Kidney epithelial cell (primary cell): ENCODE measurements at regions not wholly inside any gene's neighbourhood (a gene's known extent, or its start where the extent isn't known, plus 50 kb on each side); places are given as distances from the start of the nearest gene placed in this dataset.

Experiments
- DNase-seq: peaks from one replicate; pipeline ENCODE4 v3.0.0-alpha.2; 2010; ENCODE audit warnings: low read depth
- H3K27me3 ChIP-seq: 2 replicates; pipeline ENCODE4 v1.6.0; 2011; ENCODE audit warnings: low read length; ENCODE audit not compliant: control insufficient read depth, insufficient read depth
- H3K36me3 ChIP-seq: 2 replicates; pipeline ENCODE4 v1.5.1; 2011; ENCODE audit warnings: low read length; ENCODE audit not compliant: control insufficient read depth, insufficient read depth
- H3K4me3 ChIP-seq: 2 replicates; pipeline ENCODE4 v1.5.1; 2011; ENCODE audit warnings: low read depth, mild to moderate bottlenecking, control low read depth, low read length
- CTCF ChIP-seq: IDR thresholded peaks from 2 replicates; pipeline ENCODE4 v1.5.1; 2011; ENCODE audit warnings: mild to moderate bottlenecking, moderate library complexity, low read length, control low read depth, inconsistent platforms; ENCODE audit not compliant: insufficient read depth, poor library complexity, severe bottlenecking

GRCh38 chr12:25743679-25744215 is 190.7 kb upstream of the LMNTD1 start:
- TF ChIP-seq CTCF: no peak

GRCh38 chr12:25744313-25744712 is 191.2 kb upstream of the LMNTD1 start:
- no peak for TF ChIP-seq CTCF
- no peaks in the 10 kb centered on the region for H3K36me3 ChIP-seq
- no peak for DNase-seq
- H3K4me3 ChIP-seq: no peak overlapping the region
- no peaks in the 10 kb centered on the region for H3K27me3 ChIP-seq

More at GRCh38 chr12:25743679-25744215, 190.7 kb upstream of the LMNTD1 start:
- H3K27me3 ChIP-seq: no peaks in the 10 kb centered on the region
- no peaks in the 10 kb centered on the region for H3K36me3 ChIP-seq
- H3K4me3 ChIP-seq: no peak overlapping the region
- no peak for DNase-seq

GRCh38 chr12:25745281-25745680 is 192.2 kb upstream of the LMNTD1 start:
- Histone ChIP-seq H3K27me3 (no peaks in the 10 kb centered on the region), H3K36me3 (no peaks in the 10 kb centered on the region), H3K4me3 (no peak overlapping the region)
- no peak for TF ChIP-seq CTCF
- no peak for DNase-seq

GRCh38 chr12:25746131-25746530 is 193.0 kb upstream of the LMNTD1 start:
- no peak for DNase-seq

GRCh38 chr12:25752710-25753309 is 199.7 kb upstream of the LMNTD1 start:
- no peaks in the 10 kb centered on the region for H3K27me3 ChIP-seq
- no peak for TF ChIP-seq CTCF
- no peak for DNase-seq
- H3K36me3 ChIP-seq: no peaks in the 10 kb centered on the region
- H3K4me3 ChIP-seq: no peak overlapping the region

More at GRCh38 chr12:25746131-25746530, 193.0 kb upstream of the LMNTD1 start:
- no peak overlapping the region for H3K4me3 ChIP-seq
- no peaks in the 10 kb centered on the region for H3K36me3 ChIP-seq
- no peak for TF ChIP-seq CTCF
- H3K27me3 ChIP-seq: no peaks in the 10 kb centered on the region
